OCI-LY3 (cell line): ENCODE measurements at regions not wholly inside any gene's neighbourhood (a gene's known extent, or its start where the extent isn't known, plus 50 kb on each side); places are given as distances from the start of the nearest gene placed in this dataset.
A peak's percentile ranks its signal among the peaks of the same experiment; 100 is the strongest.
"Not testable (repeated sequence)": the region's sequence is repeated elsewhere in the genome, so short reads cannot be mapped to it uniquely, and the experiment has no call there.

Source experiments
- H2AFZ ChIP-seq: fragments of 200-600, 300-600 bp; shearing (Covaris generic); 2 replicates; pipeline ENCODE4 v1.6.0; 2014; ENCODE audit warnings: antibody characterized with exemption, low read depth, low read length
- H3K27ac ChIP-seq: fragments of 200-600, 300-600 bp; sonication (generic); 2 replicates; pipeline ENCODE4 v1.5.1; 2014; ENCODE audit warnings: mild to moderate bottlenecking, low read length, moderate library complexity, mixed read lengths
- H3K27me3 ChIP-seq: fragments of 200-600, 300-600 bp; sonication (generic); 2 replicates; pipeline ENCODE4 v1.6.1; 2014; ENCODE audit warnings: low read depth, low read length, mixed read lengths
- H3K36me3 ChIP-seq: fragments of 200-600, 300-600 bp; sonication (generic); replicated peaks from 2 replicates; pipeline ENCODE3; 2014; ENCODE audit warnings: low read depth, low read length, mixed read lengths
- H3K4me1 ChIP-seq: fragments of 300-600, 200-600 bp; sonication (generic); 2 replicates; pipeline ENCODE4 v1.6.1; 2014; ENCODE audit warnings: low read length, mixed read lengths
- H3K4me2 ChIP-seq: fragments of 200-600, 300-600 bp; sonication (generic); 2 replicates; pipeline ENCODE4 v1.6.1; 2014; ENCODE audit warnings: low read length, mixed read lengths
- H3K4me3 ChIP-seq: fragments of 300-600, 200-600 bp; sonication (generic); 2 replicates; pipeline ENCODE4 v1.5.1; 2014; ENCODE audit warnings: antibody characterized with exemption, mild to moderate bottlenecking, low read length, moderate library complexity
- H3K79me2 ChIP-seq: fragments of 300-600, 200-600 bp; shearing (Covaris generic); 2 replicates; pipeline ENCODE4 v1.6.1; 2014; ENCODE audit warnings: mild to moderate bottlenecking, low read length, mixed read lengths
- H3K9ac ChIP-seq: fragments of 300-600, 200-600 bp; shearing (Covaris generic); 2 replicates; pipeline ENCODE4 v1.6.0; 2014; ENCODE audit warnings: mild to moderate bottlenecking, low read length, moderate library complexity
- H3K9me3 ChIP-seq: fragments of 200-600, 300-600 bp; shearing (Covaris generic); 2 replicates; pipeline ENCODE4 v1.6.1; 2014; ENCODE audit warnings: low read length, mixed read lengths; ENCODE audit not compliant: insufficient read depth
- H4K20me1 ChIP-seq: fragments of 200-600, 300-600 bp; sonication (generic); 2 replicates; pipeline ENCODE4 v1.6.1; 2016; ENCODE audit warnings: low read length, mixed read lengths; ENCODE audit not compliant: insufficient read depth
- EZH2phosphoT487 ChIP-seq: fragments of 200-600 bp; shearing (Covaris generic); IDR thresholded peaks from 2 replicates; pipeline ENCODE4 v1.6.1; 2018; ENCODE audit warnings: antibody characterized with exemption, mixed run types, low read depth
- TF ChIP-seq, protein P1 (sequence below): fragments of 200-600, 300-600 bp; sonication (generic); IDR thresholded peaks from 2 replicates; pipeline ENCODE4 v1.5.1; 2014; ENCODE audit warnings: antibody characterized with exemption, low read length, low read depth

DNA sequence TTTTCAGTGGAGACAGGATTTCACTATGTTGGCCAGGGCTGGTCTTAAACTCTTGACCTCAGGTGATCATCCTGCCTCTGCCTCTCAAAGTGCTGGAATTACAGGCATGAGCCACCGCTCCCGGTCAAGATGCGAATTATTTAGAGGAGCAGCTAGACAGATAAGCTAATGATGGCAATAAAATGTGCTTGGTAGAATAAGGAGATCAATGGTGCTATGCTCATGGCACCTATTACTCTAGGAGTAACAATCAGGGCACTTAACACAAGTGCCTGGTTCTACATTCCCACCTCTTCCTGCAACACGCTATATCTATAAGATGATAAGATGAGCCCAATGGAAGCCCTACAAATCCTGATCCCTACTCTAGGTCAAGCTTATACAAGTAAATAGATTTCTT is 61.4 kb upstream of the LOC128125822 start:
- peak overlapping the region; percentile 66; the same call in 1 of the 2 replicates for H3K4me2 ChIP-seq
- H3K4me3 ChIP-seq: peak overlapping the region; percentile 45; the same call in 1 of the 2 replicates
- no peaks in the 10 kb centered on the region for H4K20me1 ChIP-seq
- H3K4me1 ChIP-seq: peaks cover 32% of the 10 kb centered on the region
- no peaks in the 10 kb centered on the region for H3K36me3 ChIP-seq
- H3K9ac ChIP-seq: no peak overlapping the region
- no peak overlapping the region for H2AFZ ChIP-seq
- no peaks in the 10 kb centered on the region for H3K9me3 ChIP-seq
- H3K27me3 ChIP-seq: peaks cover 52% of the 10 kb centered on the region
- TF ChIP-seq EZH2phosphoT487: no peak
- TF ChIP-seq, protein P1, sequence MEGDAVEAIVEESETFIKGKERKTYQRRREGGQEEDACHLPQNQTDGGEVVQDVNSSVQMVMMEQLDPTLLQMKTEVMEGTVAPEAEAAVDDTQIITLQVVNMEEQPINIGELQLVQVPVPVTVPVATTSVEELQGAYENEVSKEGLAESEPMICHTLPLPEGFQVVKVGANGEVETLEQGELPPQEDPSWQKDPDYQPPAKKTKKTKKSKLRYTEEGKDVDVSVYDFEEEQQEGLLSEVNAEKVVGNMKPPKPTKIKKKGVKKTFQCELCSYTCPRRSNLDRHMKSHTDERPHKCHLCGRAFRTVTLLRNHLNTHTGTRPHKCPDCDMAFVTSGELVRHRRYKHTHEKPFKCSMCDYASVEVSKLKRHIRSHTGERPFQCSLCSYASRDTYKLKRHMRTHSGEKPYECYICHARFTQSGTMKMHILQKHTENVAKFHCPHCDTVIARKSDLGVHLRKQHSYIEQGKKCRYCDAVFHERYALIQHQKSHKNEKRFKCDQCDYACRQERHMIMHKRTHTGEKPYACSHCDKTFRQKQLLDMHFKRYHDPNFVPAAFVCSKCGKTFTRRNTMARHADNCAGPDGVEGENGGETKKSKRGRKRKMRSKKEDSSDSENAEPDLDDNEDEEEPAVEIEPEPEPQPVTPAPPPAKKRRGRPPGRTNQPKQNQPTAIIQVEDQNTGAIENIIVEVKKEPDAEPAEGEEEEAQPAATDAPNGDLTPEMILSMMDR: no peak
- H3K27ac ChIP-seq: no peak overlapping the region
- H3K79me2 ChIP-seq: no peaks in the 10 kb centered on the region

DNA sequence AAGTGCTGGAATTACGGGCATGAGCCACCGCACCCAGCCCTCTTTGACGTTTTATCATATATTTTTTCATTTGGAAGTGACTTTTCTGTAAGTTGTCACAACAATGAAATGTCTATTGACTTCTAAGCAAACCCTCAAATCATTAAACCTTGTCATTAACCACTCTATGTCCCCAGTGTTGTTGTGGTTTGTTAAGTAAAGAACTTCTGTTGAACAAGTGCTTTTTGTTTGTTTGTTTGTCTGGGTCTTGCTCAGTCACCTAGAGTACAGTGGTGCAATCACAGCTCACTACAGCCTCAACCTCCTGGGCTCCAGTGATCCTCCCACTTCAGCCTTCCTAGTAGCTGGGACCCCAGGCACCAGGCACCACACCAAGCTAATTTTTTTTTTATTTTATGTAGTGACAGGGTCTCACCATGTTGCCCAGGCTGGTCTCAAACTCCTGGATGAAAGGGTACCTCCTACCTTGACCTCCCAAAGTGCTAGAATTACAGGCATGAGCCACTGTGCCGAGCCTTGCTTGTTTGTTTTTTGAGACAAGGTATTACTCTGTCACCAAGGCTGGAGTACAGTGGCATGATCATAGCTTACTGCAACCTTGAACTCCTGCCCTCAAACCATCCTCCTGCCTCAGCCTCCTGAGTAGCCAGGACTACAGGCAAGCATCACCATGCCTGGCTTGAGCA is 57.6 kb upstream of the LOC128125822 start:
- no peak for TF ChIP-seq EZH2phosphoT487
- TF ChIP-seq, protein P1: no peak
- peaks cover 35% of the 10 kb centered on the region for H3K4me1 ChIP-seq
- no peaks in the 10 kb centered on the region for H4K20me1 ChIP-seq
- H3K9ac ChIP-seq: no peak overlapping the region
- H3K4me2 ChIP-seq: no peak overlapping the region
- H2AFZ ChIP-seq: no peak overlapping the region
- H3K27me3 ChIP-seq: peaks cover 57% of the 10 kb centered on the region
- no peaks in the 10 kb centered on the region for H3K36me3 ChIP-seq
- no peak overlapping the region for H3K27ac ChIP-seq
- H3K9me3 ChIP-seq: no peaks in the 10 kb centered on the region
- H3K4me3 ChIP-seq: no peak overlapping the region
- H3K79me2 ChIP-seq: no peaks in the 10 kb centered on the region

DNA sequence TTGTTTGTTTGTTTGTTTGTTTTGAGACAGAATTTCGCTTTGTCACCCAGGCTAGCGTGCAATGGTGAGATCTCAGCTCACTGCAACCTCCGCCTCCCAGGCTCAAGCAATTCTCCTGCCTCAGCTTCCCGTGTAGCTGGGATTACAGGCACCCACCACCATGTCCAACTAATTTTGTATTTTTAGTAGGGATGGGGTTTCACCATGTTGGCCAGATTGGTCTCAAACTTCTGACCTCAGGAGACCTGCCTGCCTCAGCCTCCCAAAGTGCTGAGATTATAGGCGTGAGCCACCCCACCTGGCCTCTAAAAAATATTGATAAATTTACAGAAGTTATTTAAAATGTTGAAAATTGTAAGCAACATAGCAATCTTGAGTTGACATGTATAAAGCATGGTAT is 57.1 kb upstream of the LOC128125822 start:
- not testable (repeated sequence) for H3K9me3 ChIP-seq, H3K27ac ChIP-seq, H3K4me2 ChIP-seq, H4K20me1 ChIP-seq, H3K79me2 ChIP-seq, H3K36me3 ChIP-seq, H3K9ac ChIP-seq, H2AFZ ChIP-seq, H3K4me3 ChIP-seq
- Histone ChIP-seq H3K4me1 (peaks cover 35% of the 10 kb centered on the region), H3K27me3 (peaks cover 57% of the 10 kb centered on the region)

DNA sequence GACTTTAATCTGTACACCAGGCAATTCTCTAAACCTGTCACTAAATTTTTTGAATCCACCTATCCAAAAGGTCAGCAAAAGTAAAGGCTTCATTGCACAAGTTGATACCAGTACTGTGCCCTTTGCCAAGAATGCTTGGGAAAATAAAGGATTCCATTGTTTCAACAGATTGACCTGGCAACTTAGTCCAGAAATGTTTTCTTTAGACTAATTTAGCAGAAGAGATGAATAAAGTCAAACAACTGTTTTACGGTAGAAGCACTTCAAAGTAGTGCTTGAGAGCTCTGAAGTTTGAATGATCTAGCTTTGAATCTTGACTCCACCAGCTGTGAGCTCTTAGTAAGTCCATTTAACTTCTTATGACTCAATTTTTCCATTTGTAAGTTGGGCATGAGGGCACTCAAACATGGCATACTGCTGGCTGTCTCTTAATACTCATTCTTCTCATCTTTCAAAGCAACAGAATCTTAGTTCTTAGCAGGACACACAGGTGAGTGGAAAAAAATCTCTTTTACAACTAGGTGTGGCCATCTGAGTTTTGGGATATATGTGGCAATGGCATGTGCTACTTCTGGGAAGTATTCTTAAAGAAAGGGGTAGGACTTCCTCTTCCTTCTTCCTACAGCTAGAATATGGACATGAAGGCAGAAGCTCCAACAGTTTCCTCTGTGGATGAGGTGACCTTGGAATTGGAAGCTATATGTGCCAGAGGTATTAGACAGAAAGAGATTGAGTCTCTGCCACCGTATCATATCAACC is 55.9 kb upstream of the LOC128125822 start:
- no peak overlapping the region for H3K4me3 ChIP-seq
- H3K27me3 ChIP-seq: peaks cover 62% of the 10 kb centered on the region
- TF ChIP-seq EZH2phosphoT487: no peak
- TF ChIP-seq, protein P1: no peak
- H3K9ac ChIP-seq: no peak overlapping the region
- H2AFZ ChIP-seq: no peak overlapping the region
- no peaks in the 10 kb centered on the region for H4K20me1 ChIP-seq
- no peak overlapping the region for H3K4me2 ChIP-seq
- H3K4me1 ChIP-seq: peaks cover 27% of the 10 kb centered on the region
- H3K36me3 ChIP-seq: no peaks in the 10 kb centered on the region
- no peak overlapping the region for H3K27ac ChIP-seq
- H3K9me3 ChIP-seq: no peaks in the 10 kb centered on the region
- H3K79me2 ChIP-seq: no peaks in the 10 kb centered on the region
